ENCODE measurements at regions not wholly inside any gene's neighbourhood (a gene's known extent, or its start where the extent isn't known, plus 50 kb on each side); places are given as distances from the start of the nearest gene placed in this dataset.

GRCh38 chr11:109849946-109850345 lies 243.2 kb upstream of the ZC3H12C start:
- no peak for FAIRE-seq
- no peak overlapping the region for H3K4me3 ChIP-seq (ENCODE audit: low read depth, low read length)
- no peaks in the 10 kb centered on the region for H3K27me3 ChIP-seq (ENCODE audit: control insufficient read depth, insufficient read depth, low read length)
- TF ChIP-seq CTCF (IDR thresholded peaks at IDR 0.05; ENCODE audit: insufficient read depth, low read length, severe bottlenecking) = no peak
- no peaks in the 10 kb centered on the region for H3K36me3 ChIP-seq (ENCODE audit: control insufficient read depth, insufficient read depth, low read length)
- DNase-seq (ENCODE audit: low read depth) = no peak

- no peak for FAIRE-seq
- H3K4me3 ChIP-seq (ENCODE audit: low read depth, low read length) = no peak overlapping the region
- H3K27me3 ChIP-seq (ENCODE audit: control insufficient read depth, insufficient read depth, low read length) = no peaks in the 10 kb centered on the region
- no peaks in the 10 kb centered on the region for H3K36me3 ChIP-seq (ENCODE audit: control insufficient read depth, insufficient read depth, low read length)
- no peak for TF ChIP-seq CTCF (IDR thresholded peaks at IDR 0.05; ENCODE audit: insufficient read depth, low read length, severe bottlenecking)
- peak; percentile 67 for DNase-seq (ENCODE audit: low read depth)
These were observed 241.3 kb upstream of the ZC3H12C start for GRCh38 chr11:109851780-109852390.

GRCh38 chr11:109853156-109853776 lies 239.9 kb upstream of the ZC3H12C start:
- peak; percentile 49 for TF ChIP-seq CTCF (IDR thresholded peaks at IDR 0.05; ENCODE audit: insufficient read depth, low read length, severe bottlenecking)
- DNase-seq (ENCODE audit: low read depth) (peak; percentile 83), FAIRE-seq (no peak)
- no peaks in the 10 kb centered on the region for H3K27me3 ChIP-seq (ENCODE audit: control insufficient read depth, insufficient read depth, low read length)
- no peaks in the 10 kb centered on the region for H3K36me3 ChIP-seq (ENCODE audit: control insufficient read depth, insufficient read depth, low read length)
- no peak overlapping the region for H3K4me3 ChIP-seq (ENCODE audit: low read depth, low read length)

- H3K4me3 ChIP-seq (ENCODE audit: low read depth, low read length) = no peak overlapping the region
- H3K27me3 ChIP-seq (ENCODE audit: control insufficient read depth, insufficient read depth, low read length) = no peaks in the 10 kb centered on the region
- DNase-seq (ENCODE audit: low read depth) (no peak), FAIRE-seq (no peak)
- TF ChIP-seq CTCF (IDR thresholded peaks at IDR 0.05; ENCODE audit: insufficient read depth, low read length, severe bottlenecking) = no peak
- H3K36me3 ChIP-seq (ENCODE audit: control insufficient read depth, insufficient read depth, low read length) = no peaks in the 10 kb centered on the region
These were observed 238.5 kb upstream of the ZC3H12C start for GRCh38 chr11:109854731-109855130.

GRCh38 chr11:109856928-109857327 lies 236.3 kb upstream of the ZC3H12C start:
- FAIRE-seq (no peak), DNase-seq (ENCODE audit: low read depth) (no peak)
- Histone ChIP-seq H3K4me3 (ENCODE audit: low read depth, low read length) (no peak overlapping the region), H3K36me3 (ENCODE audit: control insufficient read depth, insufficient read depth, low read length) (no peaks in the 10 kb centered on the region), H3K27me3 (ENCODE audit: control insufficient read depth, insufficient read depth, low read length) (no peaks in the 10 kb centered on the region)
- no peak for TF ChIP-seq CTCF (IDR thresholded peaks at IDR 0.05; ENCODE audit: insufficient read depth, low read length, severe bottlenecking)

- no peak overlapping the region for H3K4me3 ChIP-seq (ENCODE audit: low read depth, low read length)
- H3K27me3 ChIP-seq (ENCODE audit: control insufficient read depth, insufficient read depth, low read length) = no peaks in the 10 kb centered on the region
- no peaks in the 10 kb centered on the region for H3K36me3 ChIP-seq (ENCODE audit: control insufficient read depth, insufficient read depth, low read length)
- FAIRE-seq (no peak), DNase-seq (ENCODE audit: low read depth) (no peak)
- no peak for TF ChIP-seq CTCF (IDR thresholded peaks at IDR 0.05; ENCODE audit: insufficient read depth, low read length, severe bottlenecking)
These were observed 235.6 kb upstream of the ZC3H12C start for GRCh38 chr11:109857637-109858036.
